ENCODE measurements at regions not wholly inside any gene's neighbourhood (a gene's known extent, or its start where the extent isn't known, plus 50 kb on each side); places are given as distances from the start of the nearest gene placed in this dataset.

GRCh38 chr18:61948846-61949438, 56.1 kb upstream of the RNF152 start:
- no peak for DNase-seq

DNA sequence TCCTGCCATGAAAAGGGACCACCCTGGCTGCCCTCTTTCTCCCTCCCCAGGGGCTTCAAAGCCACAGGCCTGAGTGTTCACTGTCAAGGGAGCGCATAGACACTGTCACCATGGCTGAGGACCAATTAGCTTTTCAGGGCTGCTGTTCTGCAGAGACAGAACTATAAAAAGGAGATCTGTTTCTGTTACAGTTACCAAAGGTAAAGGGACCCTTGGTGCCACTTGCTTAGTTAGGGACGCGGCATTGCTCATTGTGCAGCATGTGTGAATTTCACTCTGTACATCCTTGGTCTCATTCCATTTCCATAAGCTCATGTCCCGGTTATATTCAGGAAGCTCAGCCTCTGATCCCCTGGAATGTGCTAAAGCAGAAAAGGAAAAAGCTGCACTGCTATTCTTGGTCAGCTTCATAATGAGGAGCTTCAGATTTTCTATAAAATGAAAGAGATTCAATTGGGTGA, 55.5 kb upstream of the RNF152 start:
- DNase-seq: no peak

- DNase-seq: no peak
These were observed 53.6 kb upstream of the RNF152 start for GRCh38 chr18:61946449-61946848.

DNA sequence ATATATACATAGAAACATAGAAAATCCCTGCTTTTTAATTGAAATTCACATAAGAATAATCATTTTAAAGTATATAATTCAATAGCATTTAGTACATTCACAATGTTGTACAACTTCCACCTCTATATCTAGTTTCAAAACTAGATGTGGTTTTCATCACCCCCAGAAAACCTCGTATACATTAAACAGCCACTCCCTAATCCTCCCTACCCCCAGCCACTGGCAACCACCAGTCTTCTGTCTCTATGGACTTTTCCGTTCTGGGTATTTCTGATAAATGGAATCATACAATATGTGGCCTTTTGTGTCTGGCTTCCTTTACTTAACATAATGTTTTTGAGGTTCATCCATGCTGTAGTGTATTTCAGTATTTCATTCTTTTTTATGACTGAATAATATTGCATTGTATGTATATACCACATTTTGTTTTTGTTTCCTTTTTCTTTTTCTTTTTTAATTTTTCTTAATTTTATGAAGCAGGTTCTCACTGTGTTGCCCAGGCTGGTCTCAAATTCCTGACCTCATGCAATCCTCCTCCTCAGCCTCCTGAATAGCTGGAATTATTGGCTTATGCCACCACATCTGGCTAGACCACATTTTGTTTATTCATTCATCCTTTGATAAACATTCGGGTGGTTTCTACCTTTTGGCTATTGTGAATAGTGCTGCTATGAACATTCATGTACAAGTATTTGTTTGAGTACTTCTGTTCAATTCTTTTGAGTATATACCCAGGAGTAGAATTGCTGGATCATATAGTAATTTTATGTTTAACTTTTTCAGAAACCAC, 50.6 kb upstream of the RNF152 start:
- peak; percentile 67 for DNase-seq

Data from OCI-M1 (cell line).